PC-3 (cell line): ENCODE measurements at regions not wholly inside any gene's neighbourhood (a gene's known extent, or its start where the extent isn't known, plus 50 kb on each side); places are given as distances from the start of the nearest gene placed in this dataset.

Experiments
- EZH2 ChIP-seq: fragments of 300-600 bp; sonication (generic); IDR thresholded peaks from one replicate; pipeline ENCODE4 v1.6.1; 2017; ENCODE audit warnings: antibody characterized with exemption, mild to moderate bottlenecking, low read length; ENCODE audit not compliant: unreplicated experiment
- TF ChIP-seq, protein P1 (sequence below): fragments of 300-600 bp; sonication (generic); conservative IDR thresholded peaks from 2 replicates; pipeline ENCODE4 v1.5.1; 2017; ENCODE audit warnings: antibody characterized with exemption, low read depth, mild to moderate bottlenecking, low read length

DNA sequence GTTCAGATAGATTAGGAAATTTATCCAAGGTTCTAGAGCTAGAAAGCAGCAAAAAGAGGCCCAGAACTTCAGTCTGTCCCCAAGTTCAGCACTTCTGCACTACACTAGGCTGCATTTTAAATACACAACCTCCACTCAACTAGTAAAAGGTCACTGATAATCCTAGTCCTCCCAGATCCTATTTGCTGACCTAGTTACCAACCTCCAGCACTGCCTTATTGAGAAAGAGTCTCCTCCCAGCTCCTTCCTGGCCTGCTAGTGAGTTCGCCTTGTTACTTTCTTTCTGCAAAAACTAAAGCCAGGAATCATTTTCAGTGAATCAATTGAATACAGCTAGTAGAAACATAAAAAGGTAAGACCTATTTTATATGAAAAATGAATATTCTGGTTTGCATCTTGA is 84.1 kb upstream of the ZNF800 start:
- TF ChIP-seq, protein P1, sequence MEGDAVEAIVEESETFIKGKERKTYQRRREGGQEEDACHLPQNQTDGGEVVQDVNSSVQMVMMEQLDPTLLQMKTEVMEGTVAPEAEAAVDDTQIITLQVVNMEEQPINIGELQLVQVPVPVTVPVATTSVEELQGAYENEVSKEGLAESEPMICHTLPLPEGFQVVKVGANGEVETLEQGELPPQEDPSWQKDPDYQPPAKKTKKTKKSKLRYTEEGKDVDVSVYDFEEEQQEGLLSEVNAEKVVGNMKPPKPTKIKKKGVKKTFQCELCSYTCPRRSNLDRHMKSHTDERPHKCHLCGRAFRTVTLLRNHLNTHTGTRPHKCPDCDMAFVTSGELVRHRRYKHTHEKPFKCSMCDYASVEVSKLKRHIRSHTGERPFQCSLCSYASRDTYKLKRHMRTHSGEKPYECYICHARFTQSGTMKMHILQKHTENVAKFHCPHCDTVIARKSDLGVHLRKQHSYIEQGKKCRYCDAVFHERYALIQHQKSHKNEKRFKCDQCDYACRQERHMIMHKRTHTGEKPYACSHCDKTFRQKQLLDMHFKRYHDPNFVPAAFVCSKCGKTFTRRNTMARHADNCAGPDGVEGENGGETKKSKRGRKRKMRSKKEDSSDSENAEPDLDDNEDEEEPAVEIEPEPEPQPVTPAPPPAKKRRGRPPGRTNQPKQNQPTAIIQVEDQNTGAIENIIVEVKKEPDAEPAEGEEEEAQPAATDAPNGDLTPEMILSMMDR = no peak
- no peak for TF ChIP-seq EZH2
